ENCODE measurements at regions not wholly inside any gene's neighbourhood (a gene's known extent, or its start where the extent isn't known, plus 50 kb on each side); places are given as distances from the start of the nearest gene placed in this dataset.

DNA sequence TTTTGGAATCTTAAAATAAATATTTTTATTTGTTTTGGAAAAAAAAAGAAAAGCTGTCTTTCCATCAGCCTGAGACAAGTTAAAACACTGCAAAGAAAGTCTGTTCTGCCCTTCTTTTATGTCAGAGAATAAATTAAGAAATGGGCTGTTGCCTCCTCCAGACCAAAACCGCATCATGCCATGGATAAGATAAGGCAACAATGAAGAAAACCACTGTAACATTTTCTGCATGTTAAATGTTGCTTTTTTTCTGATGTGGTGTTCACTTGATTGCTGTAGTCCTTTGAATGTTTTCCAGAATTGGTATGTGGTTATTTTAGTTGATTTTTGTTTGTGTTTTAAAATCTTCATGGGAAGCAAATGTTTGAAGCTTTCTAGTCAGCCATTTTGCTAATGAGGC, 319.2 kb upstream of the CNTN5 start:
- dilution Hi-C loops (cut with MboI; ENCODE audit: extremely low pct_ligation_motif_present, low sequenced_read_pairs) (no loop called here), intact Hi-C loops (cut with micrococcal nuclease) (no loop called here)
- TF ChIP-seq MYC (IDR thresholded peaks at IDR 0.05; ENCODE audit: low read depth, low read length) = no peak
- no peak for TF ChIP-seq POLR2A (IDR thresholded peaks at IDR 0.05; ENCODE audit: low read depth, low read length)
- TF ChIP-seq GATA2 (IDR thresholded peaks at IDR 0.05; ENCODE audit: insufficient read depth, insufficient read length, low read depth, low read length) = no peak
- TF ChIP-seq JUN (IDR thresholded peaks at IDR 0.05; ENCODE audit: borderline replicate concordance, insufficient read depth, insufficient read length, low read depth) = no peak
- no peak for TF ChIP-seq POLR2AphosphoS5 (IDR thresholded peaks at IDR 0.05; ENCODE audit: insufficient read depth, low read depth, low read length)
- TF ChIP-seq EZH2 (IDR thresholded peaks at IDR 0.05; ENCODE audit: borderline replicate concordance, low read depth, low read length, severe bottlenecking) = no peak
- TF ChIP-seq, protein P1, sequence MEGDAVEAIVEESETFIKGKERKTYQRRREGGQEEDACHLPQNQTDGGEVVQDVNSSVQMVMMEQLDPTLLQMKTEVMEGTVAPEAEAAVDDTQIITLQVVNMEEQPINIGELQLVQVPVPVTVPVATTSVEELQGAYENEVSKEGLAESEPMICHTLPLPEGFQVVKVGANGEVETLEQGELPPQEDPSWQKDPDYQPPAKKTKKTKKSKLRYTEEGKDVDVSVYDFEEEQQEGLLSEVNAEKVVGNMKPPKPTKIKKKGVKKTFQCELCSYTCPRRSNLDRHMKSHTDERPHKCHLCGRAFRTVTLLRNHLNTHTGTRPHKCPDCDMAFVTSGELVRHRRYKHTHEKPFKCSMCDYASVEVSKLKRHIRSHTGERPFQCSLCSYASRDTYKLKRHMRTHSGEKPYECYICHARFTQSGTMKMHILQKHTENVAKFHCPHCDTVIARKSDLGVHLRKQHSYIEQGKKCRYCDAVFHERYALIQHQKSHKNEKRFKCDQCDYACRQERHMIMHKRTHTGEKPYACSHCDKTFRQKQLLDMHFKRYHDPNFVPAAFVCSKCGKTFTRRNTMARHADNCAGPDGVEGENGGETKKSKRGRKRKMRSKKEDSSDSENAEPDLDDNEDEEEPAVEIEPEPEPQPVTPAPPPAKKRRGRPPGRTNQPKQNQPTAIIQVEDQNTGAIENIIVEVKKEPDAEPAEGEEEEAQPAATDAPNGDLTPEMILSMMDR (IDR thresholded peaks at IDR 0.05; ENCODE audit: extremely low read depth in 1 of 2, insufficient read depth in 1 of 2, low read depth in 1 of 2, low read length in 2 of 2) = no peak
- no peak for TF ChIP-seq MAX (IDR thresholded peaks at IDR 0.05; ENCODE audit: insufficient read depth, insufficient read length)
- no peak for FAIRE-seq
- no peak overlapping the region for H3K9ac ChIP-seq (replicated peaks; ENCODE audit: extremely low read depth, insufficient read depth, low read length)
- no peak overlapping the region for H3K27ac ChIP-seq (ENCODE audit: insufficient read depth, low read depth, low read length)
- no peaks in the 10 kb centered on the region for H3K9me1 ChIP-seq (replicated peaks; ENCODE audit: control insufficient read depth, extremely low read depth, insufficient read depth, low read length)
- H3K4me3 ChIP-seq (replicated peaks in 1 of 3; ENCODE audit: insufficient read depth in 1 of 3, low read depth in 1 of 3, low read length in 3 of 3) = no peak overlapping the region
- no peak overlapping the region for H2AFZ ChIP-seq (ENCODE audit: low read depth, low read length)
- CTCF ChIA-PET = no interaction called here
- no peaks in the 10 kb centered on the region for H3K27me3 ChIP-seq (ENCODE audit: control insufficient read depth in 2 of 2, insufficient read depth in 2 of 2, low read length in 2 of 2)
- no peaks in the 10 kb centered on the region for H3K4me1 ChIP-seq (ENCODE audit: control insufficient read depth, extremely low read depth, insufficient read depth, low read length)
- POLR2A ChIA-PET = no interaction called here
- BruUV-seq (replicated peaks) = no TSS peak
- no peaks in the 10 kb centered on the region for H3K9me3 ChIP-seq (replicated peaks; ENCODE audit: control insufficient read depth, insufficient read depth, low read length)
- H3K4me2 ChIP-seq (ENCODE audit: insufficient read depth, low read length) = no peak overlapping the region
- no peaks in the 10 kb centered on the region for H3K79me2 ChIP-seq (ENCODE audit: control insufficient read depth, insufficient read depth, low read length)
- no peak for DNase-seq (ENCODE audit: low read depth, low spot score)
- no peaks in the 10 kb centered on the region for H4K20me1 ChIP-seq (replicated peaks; ENCODE audit: control insufficient read depth, extremely low read depth, insufficient read depth, low read length)
- H3K36me3 ChIP-seq (ENCODE audit: control insufficient read depth in 2 of 2, extremely low read depth in 1 of 2, insufficient read depth in 2 of 2, low read length in 2 of 2) = no peaks in the 10 kb centered on the region

Data from endothelial cell of umbilical vein (primary cell).